ENCODE measurements at regions not wholly inside any gene's neighbourhood (a gene's known extent, or its start where the extent isn't known, plus 50 kb on each side); places are given as distances from the start of the nearest gene placed in this dataset.

DNA sequence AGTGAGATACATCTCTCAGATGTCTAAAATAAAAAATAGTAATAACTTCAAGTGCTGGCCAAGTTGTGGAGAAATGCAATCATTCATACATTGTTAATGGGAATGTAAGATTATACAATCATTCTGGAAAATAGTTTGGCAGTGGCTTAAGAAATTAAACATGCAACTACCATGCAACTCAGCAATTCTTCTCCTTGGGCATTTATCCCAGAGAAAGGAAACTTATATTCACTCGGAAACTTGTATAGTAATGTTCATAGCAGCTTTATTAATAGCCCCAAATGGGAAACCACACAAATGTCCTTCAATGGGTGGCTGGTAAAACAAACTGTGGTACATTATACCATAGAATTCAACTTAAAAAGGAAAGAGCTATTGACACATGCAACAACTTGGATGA is 274.0 kb upstream of the SPRED2 start:
- H3K4me3 ChIP-seq (ENCODE audit: low read depth, low read length) = no peak overlapping the region
- no peaks in the 10 kb centered on the region for H3K27me3 ChIP-seq (ENCODE audit: control insufficient read depth, insufficient read depth, low read length)
- H3K9ac ChIP-seq = no peak overlapping the region
- no peaks in the 10 kb centered on the region for H3K4me1 ChIP-seq
- H3K27ac ChIP-seq = no peak overlapping the region
- TF ChIP-seq, protein P1, sequence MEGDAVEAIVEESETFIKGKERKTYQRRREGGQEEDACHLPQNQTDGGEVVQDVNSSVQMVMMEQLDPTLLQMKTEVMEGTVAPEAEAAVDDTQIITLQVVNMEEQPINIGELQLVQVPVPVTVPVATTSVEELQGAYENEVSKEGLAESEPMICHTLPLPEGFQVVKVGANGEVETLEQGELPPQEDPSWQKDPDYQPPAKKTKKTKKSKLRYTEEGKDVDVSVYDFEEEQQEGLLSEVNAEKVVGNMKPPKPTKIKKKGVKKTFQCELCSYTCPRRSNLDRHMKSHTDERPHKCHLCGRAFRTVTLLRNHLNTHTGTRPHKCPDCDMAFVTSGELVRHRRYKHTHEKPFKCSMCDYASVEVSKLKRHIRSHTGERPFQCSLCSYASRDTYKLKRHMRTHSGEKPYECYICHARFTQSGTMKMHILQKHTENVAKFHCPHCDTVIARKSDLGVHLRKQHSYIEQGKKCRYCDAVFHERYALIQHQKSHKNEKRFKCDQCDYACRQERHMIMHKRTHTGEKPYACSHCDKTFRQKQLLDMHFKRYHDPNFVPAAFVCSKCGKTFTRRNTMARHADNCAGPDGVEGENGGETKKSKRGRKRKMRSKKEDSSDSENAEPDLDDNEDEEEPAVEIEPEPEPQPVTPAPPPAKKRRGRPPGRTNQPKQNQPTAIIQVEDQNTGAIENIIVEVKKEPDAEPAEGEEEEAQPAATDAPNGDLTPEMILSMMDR (IDR thresholded peaks at IDR 0.05) = no peak
- no peaks in the 10 kb centered on the region for H3K9me3 ChIP-seq (ENCODE audit: control insufficient read depth, low read length)
- no peak overlapping the region for H2AFZ ChIP-seq
- H3K79me2 ChIP-seq = no peaks in the 10 kb centered on the region
- no peaks in the 10 kb centered on the region for H3K36me3 ChIP-seq (ENCODE audit: control insufficient read depth, insufficient read depth, low read length)
- H3K4me2 ChIP-seq (ENCODE audit: low read length) = no peak overlapping the region

DNA sequence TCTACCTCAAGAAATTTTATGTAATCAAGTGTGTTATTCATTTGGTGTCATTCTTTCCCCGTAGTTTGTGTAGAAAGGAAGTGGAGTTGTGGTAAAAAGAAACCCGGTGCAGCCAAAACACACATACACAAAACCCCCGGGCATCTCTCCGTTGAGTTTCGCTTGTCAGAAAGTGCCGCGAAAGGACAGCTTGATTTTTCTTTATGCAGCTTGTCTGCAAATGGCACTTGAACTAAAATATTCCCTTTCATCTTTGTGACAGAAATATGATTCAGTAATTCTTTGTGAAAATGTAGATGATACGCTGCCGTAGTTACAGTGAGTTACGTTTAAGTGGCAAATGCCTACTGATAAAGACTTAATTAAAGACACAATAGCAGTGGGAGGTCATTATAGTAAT is 268.8 kb upstream of the SPRED2 start:
- no peaks in the 10 kb centered on the region for H3K4me1 ChIP-seq
- no peak overlapping the region for H3K27ac ChIP-seq
- no peak overlapping the region for H3K9ac ChIP-seq
- no peaks in the 10 kb centered on the region for H3K27me3 ChIP-seq (ENCODE audit: control insufficient read depth, insufficient read depth, low read length)
- H3K79me2 ChIP-seq = no peaks in the 10 kb centered on the region
- TF ChIP-seq, protein P1 (IDR thresholded peaks at IDR 0.05) = no peak
- no peak overlapping the region for H2AFZ ChIP-seq
- no peaks in the 10 kb centered on the region for H3K36me3 ChIP-seq (ENCODE audit: control insufficient read depth, insufficient read depth, low read length)
- no peak overlapping the region for H3K4me2 ChIP-seq (ENCODE audit: low read length)
- H3K9me3 ChIP-seq (ENCODE audit: control insufficient read depth, low read length) = no peaks in the 10 kb centered on the region
- H3K4me3 ChIP-seq (ENCODE audit: low read depth, low read length) = no peak overlapping the region

DNA sequence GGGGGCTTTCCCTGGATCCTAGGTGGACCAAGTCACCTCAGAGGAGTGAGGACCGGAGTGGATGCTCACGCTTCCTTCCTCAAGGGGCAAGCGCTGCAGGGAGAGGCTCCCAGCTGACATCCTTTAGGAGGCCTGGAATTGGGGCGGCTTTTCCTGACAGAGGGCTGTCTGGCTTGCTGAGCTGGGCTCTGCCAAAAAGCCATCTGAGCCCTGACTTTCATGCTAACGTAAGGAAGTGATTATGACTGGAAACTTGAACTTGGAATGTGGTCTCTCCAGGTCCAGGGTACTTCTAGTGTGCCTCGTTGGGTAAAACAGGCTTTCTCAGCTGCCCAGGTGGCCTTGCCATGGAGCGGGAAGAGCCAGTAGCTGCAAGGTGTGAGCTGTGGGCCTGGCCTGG is 268.3 kb upstream of the SPRED2 start:
- Histone ChIP-seq H3K79me2 (no peaks in the 10 kb centered on the region), H3K27me3 (ENCODE audit: control insufficient read depth, insufficient read depth, low read length) (no peaks in the 10 kb centered on the region), H3K4me1 (no peaks in the 10 kb centered on the region), H3K36me3 (ENCODE audit: control insufficient read depth, insufficient read depth, low read length) (no peaks in the 10 kb centered on the region), H3K4me3 (ENCODE audit: low read depth, low read length) (no peak overlapping the region), H3K9ac (no peak overlapping the region), H3K27ac (no peak overlapping the region), H3K9me3 (ENCODE audit: control insufficient read depth, low read length) (no peaks in the 10 kb centered on the region), H2AFZ (no peak overlapping the region), H3K4me2 (ENCODE audit: low read length) (no peak overlapping the region)
- TF ChIP-seq, protein P1 (IDR thresholded peaks at IDR 0.05) = no peak

DNA sequence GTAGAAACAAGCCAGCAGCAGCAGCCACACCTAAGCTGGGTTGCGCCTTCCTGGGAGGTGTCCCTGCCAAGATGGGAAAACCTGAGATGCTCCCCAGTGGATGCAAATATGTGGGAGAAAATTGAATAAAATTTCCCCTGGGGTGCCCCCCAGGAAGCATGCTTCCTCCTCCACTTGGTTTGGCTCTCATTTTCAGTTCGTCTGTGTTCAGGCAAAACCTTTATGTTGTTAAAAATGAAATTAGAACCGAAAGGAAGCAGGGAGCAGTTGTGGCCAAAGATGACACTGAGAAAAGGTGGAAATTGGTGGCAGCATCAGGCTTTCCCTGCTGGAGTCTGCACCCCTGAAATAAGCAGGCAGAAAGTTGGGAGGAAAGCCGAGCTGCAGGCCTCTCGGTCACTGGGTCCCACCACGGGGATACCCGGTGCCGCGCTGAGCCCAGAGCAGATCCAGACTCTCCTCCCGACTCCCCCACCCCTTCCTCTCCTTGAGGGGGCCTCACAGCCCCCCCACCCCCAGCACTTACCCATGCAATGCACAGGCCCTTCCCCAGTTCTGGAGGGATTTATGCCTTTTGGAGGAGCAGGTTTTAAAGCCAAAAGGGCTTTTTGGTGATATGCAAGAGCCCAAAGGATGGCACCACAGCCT is 267.7 kb upstream of the SPRED2 start:
- TF ChIP-seq, protein P1 (IDR thresholded peaks at IDR 0.05) = no peak
- Histone ChIP-seq H3K36me3 (ENCODE audit: control insufficient read depth, insufficient read depth, low read length) (no peaks in the 10 kb centered on the region), H2AFZ (no peak overlapping the region), H3K4me1 (no peaks in the 10 kb centered on the region), H3K4me3 (ENCODE audit: low read depth, low read length) (no peak overlapping the region), H3K9ac (no peak overlapping the region), H3K79me2 (no peaks in the 10 kb centered on the region), H3K27me3 (ENCODE audit: control insufficient read depth, insufficient read depth, low read length) (no peaks in the 10 kb centered on the region), H3K27ac (no peak overlapping the region), H3K4me2 (ENCODE audit: low read length) (no peak overlapping the region), H3K9me3 (ENCODE audit: control insufficient read depth, low read length) (no peaks in the 10 kb centered on the region)

DNA sequence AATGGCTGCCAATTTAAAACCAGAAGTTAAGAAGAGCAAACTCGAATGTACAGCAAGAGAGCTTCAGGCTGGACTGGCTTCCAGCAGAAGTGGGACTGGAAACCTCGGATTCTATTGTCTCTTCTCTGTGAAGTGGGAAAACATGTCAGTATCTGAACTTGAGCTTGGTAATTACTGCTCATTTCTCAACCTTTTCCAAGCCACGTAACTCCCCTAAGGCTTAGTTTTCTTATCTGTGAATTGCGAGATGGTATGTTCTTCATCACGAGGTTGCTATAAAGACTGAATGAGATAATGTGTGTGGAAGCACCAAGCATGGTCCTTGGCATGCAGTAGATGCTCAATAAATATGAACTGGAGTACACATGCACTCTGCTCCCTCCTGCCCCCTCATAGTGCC is 259.4 kb upstream of the SPRED2 start:
- Histone ChIP-seq H3K27me3 (ENCODE audit: control insufficient read depth, insufficient read depth, low read length) (peaks cover 3% of the 10 kb centered on the region), H3K4me2 (ENCODE audit: low read length) (no peak overlapping the region), H3K9ac (no peak overlapping the region), H3K4me1 (no peaks in the 10 kb centered on the region), H3K27ac (no peak overlapping the region), H2AFZ (no peak overlapping the region), H3K36me3 (ENCODE audit: control insufficient read depth, insufficient read depth, low read length) (no peaks in the 10 kb centered on the region), H3K4me3 (ENCODE audit: low read depth, low read length) (no peak overlapping the region), H3K79me2 (no peaks in the 10 kb centered on the region), H3K9me3 (ENCODE audit: control insufficient read depth, low read length) (no peaks in the 10 kb centered on the region)
- TF ChIP-seq, protein P1 (IDR thresholded peaks at IDR 0.05) = no peak
